Astrocyte (in vitro differentiated cells and primary cell): ENCODE measurements at regions not wholly inside any gene's neighbourhood (a gene's known extent, or its start where the extent isn't known, plus 50 kb on each side); places are given as distances from the start of the nearest gene placed in this dataset.

Experiments
- DNase-seq: peaks from one replicate; pipeline ENCODE4 v3.0.0-alpha.2; 2010; ENCODE audit warnings: low read depth
- FAIRE-seq: peaks from 2 replicates; lab custom pipeline; 2011; peaks lifted over from hg19 to GRCh38; lab: Jason Lieb, UNC
- H2AFZ ChIP-seq: 2 replicates; pipeline ENCODE4 v1.6.0; 2012; ENCODE audit warnings: low read depth, low read length, inconsistent platforms
- H3K27ac ChIP-seq: 2 replicates; pipeline ENCODE4 v1.5.1; 2011; ENCODE audit warnings: low read depth, low read length, inconsistent platforms
- H3K27me3 ChIP-seq: 2 replicates; pipeline ENCODE4 v1.6.0; 2011; ENCODE audit warnings: low read length, inconsistent platforms; ENCODE audit not compliant: insufficient read depth
- H3K36me3 ChIP-seq: 2 replicates; pipeline ENCODE4 v1.5.1; 2011; ENCODE audit warnings: low read length, inconsistent platforms; ENCODE audit not compliant: insufficient read depth
- H3K4me1 ChIP-seq: 2 replicates; pipeline ENCODE4 v1.5.1; 2011; ENCODE audit warnings: low read length, inconsistent platforms; ENCODE audit not compliant: insufficient read depth
- H3K4me2 ChIP-seq: 2 replicates; pipeline ENCODE4 v1.6.0; 2012; ENCODE audit warnings: low read length, inconsistent platforms
- H3K4me3 ChIP-seq: 2 replicates; pipeline ENCODE4 v1.5.1; 2011; ENCODE audit warnings: low read depth, mild to moderate bottlenecking, low read length, inconsistent platforms; ENCODE audit not compliant: insufficient read depth
- H3K79me2 ChIP-seq: 2 replicates; pipeline ENCODE4 v1.6.0; 2012; ENCODE audit warnings: mild to moderate bottlenecking, low read length, inconsistent platforms; ENCODE audit not compliant: insufficient read depth
- H3K9ac ChIP-seq: 2 replicates; pipeline ENCODE4 v1.6.0; 2012; ENCODE audit warnings: mild to moderate bottlenecking, low read length, inconsistent platforms
- H3K9me3 ChIP-seq: 2 replicates; pipeline ENCODE4 v1.5.1; 2012; ENCODE audit warnings: low read depth, mild to moderate bottlenecking, low read length, inconsistent platforms; ENCODE audit not compliant: insufficient read depth
- H4K20me1 ChIP-seq: 2 replicates; pipeline ENCODE4 v1.6.0; 2012; ENCODE audit warnings: low read length, inconsistent platforms; ENCODE audit not compliant: insufficient read depth
- H3K27ac Mint-ChIP-seq: one replicate; pipeline ENCODE4 v1.8.0; 2021; ENCODE audit warnings: mild to moderate bottlenecking, mixed read lengths; ENCODE audit not compliant: unreplicated experiment
- H3K27me3 Mint-ChIP-seq: one replicate; pipeline ENCODE4 v1.8.0; 2021; ENCODE audit warnings: low read depth, mixed read lengths; ENCODE audit not compliant: unreplicated experiment
- H3K36me3 Mint-ChIP-seq: one replicate; pipeline ENCODE4 v1.8.0; 2021; ENCODE audit warnings: low read depth, mixed read lengths; ENCODE audit not compliant: unreplicated experiment
- H3K4me1 Mint-ChIP-seq: one replicate; pipeline ENCODE4 v1.8.0; 2021; ENCODE audit warnings: low read depth, mixed read lengths; ENCODE audit not compliant: unreplicated experiment
- H3K4me3 Mint-ChIP-seq: one replicate; pipeline ENCODE4 v1.8.0; 2021; ENCODE audit warnings: mild to moderate bottlenecking, moderate library complexity, mixed read lengths; ENCODE audit not compliant: unreplicated experiment
- H3K9me3 Mint-ChIP-seq: one replicate; pipeline ENCODE4 v1.8.0; 2021; ENCODE audit warnings: mild to moderate bottlenecking, mixed read lengths; ENCODE audit not compliant: unreplicated experiment
- CTCF ChIP-seq: IDR thresholded peaks from 2 replicates; pipeline ENCODE4 v1.5.1; 2011; ENCODE audit warnings: low read depth, mild to moderate bottlenecking, inconsistent platforms, low read length, moderate library complexity; ENCODE audit not compliant: insufficient read depth
- EZH2 ChIP-seq: IDR thresholded peaks from 2 replicates; pipeline ENCODE4 v1.6.1; 2012; ENCODE audit warnings: mild to moderate bottlenecking, low read length, inconsistent platforms; ENCODE audit not compliant: insufficient read depth

- FAIRE-seq (no peak), DNase-seq (no peak)
These were observed 567.2 kb upstream of the NECTIN3 start for GRCh38 chr3:110504401-110504800.

GRCh38 chr3:110504901-110505300 lies 566.7 kb upstream of the NECTIN3 start:
- FAIRE-seq = no peak
- no peak overlapping the region for H3K27ac Mint-ChIP-seq

More at GRCh38 chr3:110504401-110504800, 567.2 kb upstream of the NECTIN3 start:
- Histone ChIP-seq H2AFZ (no peak overlapping the region), H4K20me1 (no peaks in the 10 kb centered on the region), H3K36me3 (no peaks in the 10 kb centered on the region), H3K4me2 (no peak overlapping the region), H3K9me3 (no peaks in the 10 kb centered on the region), H3K27ac (no peak overlapping the region), H3K27me3 (no peaks in the 10 kb centered on the region), H3K79me2 (no peaks in the 10 kb centered on the region), H3K9ac (no peak overlapping the region), H3K4me3 (no peak overlapping the region), H3K4me1 (no peaks in the 10 kb centered on the region)
- Mint-ChIP-seq H3K9me3 (peaks cover 6% of the 10 kb centered on the region), H3K4me3 (no peak overlapping the region), H3K4me1 (no peaks in the 10 kb centered on the region), H3K27ac (no peak overlapping the region), H3K27me3 (no peaks in the 10 kb centered on the region), H3K36me3 (no peaks in the 10 kb centered on the region)
- no peak for TF ChIP-seq EZH2
- TF ChIP-seq CTCF = no peak

More at GRCh38 chr3:110504901-110505300, 566.7 kb upstream of the NECTIN3 start:
- Histone ChIP-seq H3K27ac (no peak overlapping the region), H3K9me3 (no peaks in the 10 kb centered on the region), H3K79me2 (no peaks in the 10 kb centered on the region), H2AFZ (no peak overlapping the region), H3K9ac (no peak overlapping the region), H3K4me1 (no peaks in the 10 kb centered on the region), H3K36me3 (no peaks in the 10 kb centered on the region), H4K20me1 (no peaks in the 10 kb centered on the region), H3K4me3 (no peak overlapping the region), H3K4me2 (no peak overlapping the region), H3K27me3 (no peaks in the 10 kb centered on the region)
- no peak for DNase-seq
- Mint-ChIP-seq H3K36me3 (no peaks in the 10 kb centered on the region), H3K4me1 (no peaks in the 10 kb centered on the region), H3K27me3 (no peaks in the 10 kb centered on the region), H3K4me3 (no peak overlapping the region), H3K9me3 (peaks cover 6% of the 10 kb centered on the region)
- TF ChIP-seq EZH2 (no peak), CTCF (no peak)
